H1 (cell line): ENCODE measurements at regions not wholly inside any gene's neighbourhood (a gene's known extent, or its start where the extent isn't known, plus 50 kb on each side); places are given as distances from the start of the nearest gene placed in this dataset.

Experiments
- CTCF ChIA-PET: fragments of 300-600 bp; sonication (Branson Sonifier 250); formaldehyde crosslinking; loops from one replicate; lab custom pipeline; 2021; ENCODE audit not compliant: partially characterized antibody; lab: Charles Lee
- POLR2A ChIA-PET: fragments of 300-600 bp; sonication (Branson Sonifier 250); formaldehyde crosslinking; loops from one replicate; lab custom pipeline; 2021; ENCODE audit warnings: inconsistent platforms; ENCODE audit not compliant: partially characterized antibody; lab: Charles Lee
- DNase-seq, 2 experiments: peaks; one replicate each; pipeline versions ENCODE4 v3.0.0 to v3.0.0-alpha.2; 2010 to 2022; ENCODE audit warnings: low spot score in 2 of 2, low read depth in 1 of 2, mixed read lengths in 1 of 2
- FAIRE-seq: peaks from 2 replicates; lab custom pipeline; 2011; peaks lifted over from hg19 to GRCh38; lab: Jason Lieb, UNC
- H2AFZ ChIP-seq: 2 replicates; pipeline ENCODE4 v1.8.1; 2012; ENCODE audit warnings: low read length, inconsistent platforms
- H2AK5ac ChIP-seq: 2 replicates; pipeline ENCODE4 v1.6.1; 2013; ENCODE audit warnings: low read depth, low read length
- H2BK120ac ChIP-seq: replicated peaks from 2 replicates; pipeline ENCODE3; 2013; ENCODE audit warnings: low read depth, low read length, inconsistent platforms
- H2BK12ac ChIP-seq: 2 replicates; pipeline ENCODE4 v1.6.1; 2013; ENCODE audit warnings: low read depth, low read length
- H2BK15ac ChIP-seq: 2 replicates; pipeline ENCODE4 v1.6.1; 2013; ENCODE audit warnings: low read length
- H2BK20ac ChIP-seq: 2 replicates; pipeline ENCODE4 v1.6.1; 2013; ENCODE audit warnings: low read length
- H2BK5ac ChIP-seq: 2 replicates; pipeline ENCODE4 v1.6.1; 2013; ENCODE audit warnings: low read depth, low read length
- H3K14ac ChIP-seq: 2 replicates; pipeline ENCODE4 v1.6.1; 2013; ENCODE audit warnings: inconsistent platforms; ENCODE audit not compliant: insufficient read length
- H3K18ac ChIP-seq: 2 replicates; pipeline ENCODE4 v1.6.1; 2013; ENCODE audit warnings: low read length; ENCODE audit errors: extremely low read depth
- H3K23ac ChIP-seq: 2 replicates; pipeline ENCODE4 v1.6.1; 2013; ENCODE audit warnings: inconsistent platforms; ENCODE audit not compliant: insufficient read length
- H3K23me2 ChIP-seq: 2 replicates; pipeline ENCODE4 v1.6.1; 2013; ENCODE audit warnings: low read depth, low read length
- H3K27ac ChIP-seq: 2 replicates; pipeline ENCODE4 v1.6.1; 2011; ENCODE audit warnings: low read depth, low read length, inconsistent platforms
- H3K27me3 ChIP-seq, 4 experiments: replicated peaks in 1 of 4; 1 replicate in 1 of 4; 2 replicates in 3 of 4; pipeline versions ENCODE4 v1.6.1 to v1.8.1; 2011 to 2013; ENCODE audit warnings: low read length in 3 of 4, mild to moderate bottlenecking in 3 of 4, inconsistent platforms in 2 of 4, mixed read lengths in 2 of 4, moderate library complexity in 1 of 4; ENCODE audit not compliant: control insufficient read depth in 3 of 4, insufficient read depth in 3 of 4; ENCODE audit errors: extremely low read depth in 1 of 4
- H3K36me3 ChIP-seq, 4 experiments: 2 replicates each; pipeline versions ENCODE4 v1.6.1 to v1.8.1; 2011 to 2013; ENCODE audit warnings: mild to moderate bottlenecking in 4 of 4, low read length in 3 of 4, moderate library complexity in 2 of 4, control low read depth in 1 of 4, inconsistent platforms in 1 of 4; ENCODE audit not compliant: insufficient read depth in 4 of 4, control insufficient read depth in 2 of 4
- H3K4ac ChIP-seq: replicated peaks from 2 replicates; pipeline ENCODE3; 2013; ENCODE audit warnings: low read length, low read depth, mixed read lengths, inconsistent platforms; ENCODE audit not compliant: insufficient read length
- H3K4me1 ChIP-seq, 4 experiments: replicated peaks in 1 of 4; 1 replicate in 1 of 4; 2 replicates in 3 of 4; pipeline versions ENCODE4 v1.6.1 to v1.8.1; 2011 to 2013; ENCODE audit warnings: low read length in 3 of 4, inconsistent platforms in 2 of 4, mixed read lengths in 1 of 4; ENCODE audit not compliant: insufficient read depth in 4 of 4, control insufficient read depth in 3 of 4
- H3K4me2 ChIP-seq, 2 experiments: 2 replicates each; pipeline versions ENCODE4 v1.6.1 to v1.8.1; 2011 to 2013; ENCODE audit warnings: low read depth in 2 of 2, low read length in 2 of 2, control low read depth in 1 of 2, inconsistent platforms in 1 of 2, mild to moderate bottlenecking in 1 of 2; ENCODE audit not compliant: insufficient read depth in 1 of 2
- H3K4me3 ChIP-seq, 4 experiments: fragments of 200-600, 300-600 bp in 1 of 4; sonication (generic), shearing (Covaris generic), sonication (Bioruptor Twin) in 1 of 4; 2 replicates each; pipeline versions ENCODE4 v1.5.1 to v1.8.1; 2011 to 2016; ENCODE audit warnings: low read length in 4 of 4, low read depth in 3 of 4, control low read depth in 2 of 4, inconsistent platforms in 2 of 4, mild to moderate bottlenecking in 2 of 4, mixed read lengths in 1 of 4, moderate library complexity in 1 of 4; ENCODE audit not compliant: insufficient read depth in 2 of 4; ENCODE audit errors: extremely low read depth in 1 of 4
- H3K56ac ChIP-seq: replicated peaks from 2 replicates; pipeline ENCODE3; 2013; ENCODE audit warnings: low read depth, mild to moderate bottlenecking, mixed read lengths, low read length, inconsistent platforms; ENCODE audit not compliant: insufficient read length
- H3K79me1 ChIP-seq: 2 replicates; pipeline ENCODE4 v1.6.1; 2013; ENCODE audit warnings: low read depth, low read length, control low read depth
- H3K79me2 ChIP-seq, 2 experiments: 2 replicates each; pipeline versions ENCODE4 v1.6.1 to v1.8.1; 2012 to 2013; ENCODE audit warnings: low read length in 2 of 2, mild to moderate bottlenecking in 2 of 2, inconsistent platforms in 1 of 2; ENCODE audit not compliant: insufficient read depth in 2 of 2, control insufficient read depth in 1 of 2
- H3K9ac ChIP-seq, 4 experiments: replicated peaks in 1 of 4; 1 replicate in 1 of 4; 2 replicates in 3 of 4; pipeline versions ENCODE4 v1.6.1 to v1.8.1; 2011 to 2013; ENCODE audit warnings: low read depth in 3 of 4, low read length in 3 of 4, control low read depth in 2 of 4, mild to moderate bottlenecking in 2 of 4, moderate library complexity in 2 of 4, inconsistent platforms in 1 of 4; ENCODE audit errors: extremely low read depth in 1 of 4
- H3K9me3 ChIP-seq, 2 experiments: 2 replicates each; pipeline versions ENCODE4 v1.6.1 to v1.8.1; 2012 to 2013; ENCODE audit warnings: mild to moderate bottlenecking in 2 of 2, moderate library complexity in 2 of 2, control low read depth in 1 of 2, inconsistent platforms in 1 of 2, low read depth in 1 of 2, low read length in 1 of 2, mixed read lengths in 1 of 2; ENCODE audit not compliant: insufficient read depth in 2 of 2
- H4K20me1 ChIP-seq, 2 experiments: replicated peaks in 1 of 2; 2 replicates each; pipeline versions ENCODE3 to v1.8.1; 2011 to 2013; ENCODE audit warnings: inconsistent platforms in 2 of 2, low read length in 2 of 2, mild to moderate bottlenecking in 1 of 2; ENCODE audit not compliant: insufficient read depth in 2 of 2, control insufficient read depth in 1 of 2
- H4K5ac ChIP-seq: 2 replicates; pipeline ENCODE4 v1.6.1; 2013; ENCODE audit warnings: low read length, low read depth, mixed read lengths, inconsistent platforms; ENCODE audit not compliant: insufficient read length
- H4K8ac ChIP-seq: 2 replicates; pipeline ENCODE4 v1.8.0; 2013; ENCODE audit warnings: mild to moderate bottlenecking, moderate library complexity, low read length, inconsistent platforms; ENCODE audit not compliant: insufficient read depth; ENCODE audit errors: extremely low read depth
- H4K91ac ChIP-seq: replicated peaks from 2 replicates; pipeline ENCODE3; 2013; ENCODE audit warnings: low read length, mixed read lengths, inconsistent platforms; ENCODE audit not compliant: insufficient read length
- ASH2L ChIP-seq: fragments of 200-600, 300-600 bp; sonication (generic); IDR thresholded peaks from one replicate; pipeline ENCODE4 v1.7.1; 2017; ENCODE audit warnings: low read length
- CHD2 ChIP-seq: IDR thresholded peaks from 2 replicates; pipeline ENCODE4 v1.6.1; 2012; ENCODE audit warnings: low read length, improper control_type of control experiment
- CREB1 ChIP-seq: IDR thresholded peaks from 2 replicates; pipeline ENCODE4 v1.6.1; 2012; ENCODE audit warnings: inconsistent platforms
- CTBP2 ChIP-seq: IDR thresholded peaks from 2 replicates; pipeline ENCODE4 v1.7.0; 2011; ENCODE audit warnings: borderline replicate concordance, mild to moderate bottlenecking, moderate library complexity, mixed read lengths, low read length; ENCODE audit not compliant: insufficient read depth, insufficient read length
- CTCF ChIP-seq, 3 experiments: IDR thresholded peaks; 1 replicate in 2 of 3; 2 replicates in 1 of 3; pipeline versions ENCODE4 v1.5.1 to v1.6.1; 2011; ENCODE audit warnings: low read length in 3 of 3, mild to moderate bottlenecking in 3 of 3, inconsistent platforms in 2 of 3, low read depth in 1 of 3, moderate library complexity in 1 of 3; ENCODE audit not compliant: insufficient read depth in 1 of 3; ENCODE audit errors: control extremely low read depth in 1 of 3
- FOSL1 ChIP-seq: IDR thresholded peaks from 2 replicates; pipeline ENCODE4 v1.6.1; 2011; ENCODE audit warnings: mild to moderate bottlenecking, low read depth, low read length, moderate library complexity; ENCODE audit not compliant: insufficient read depth
- JUND ChIP-seq: IDR thresholded peaks from 2 replicates; pipeline ENCODE4 v1.6.1; 2011; ENCODE audit warnings: mild to moderate bottlenecking, improper control_type of control experiment, low read length
- KDM4A ChIP-seq: IDR thresholded peaks from one replicate; pipeline ENCODE4 v1.7.1; 2012; ENCODE audit warnings: low read depth, mild to moderate bottlenecking, moderate library complexity, low read length, inconsistent platforms; ENCODE audit not compliant: severe bottlenecking
- MAFK ChIP-seq: IDR thresholded peaks from 2 replicates; pipeline ENCODE4 v1.6.1; 2012; ENCODE audit warnings: low read depth, mild to moderate bottlenecking, improper control_type of control experiment, low read length
- POLR2A ChIP-seq, 2 experiments: IDR thresholded peaks; 1 replicate in 1 of 2; 2 replicates in 1 of 2; pipeline ENCODE4 v1.6.1; 2011; ENCODE audit warnings: low read depth in 2 of 2, low read length in 2 of 2, mild to moderate bottlenecking in 2 of 2; ENCODE audit errors: control extremely low read depth in 1 of 2
- RNF2 ChIP-seq: fragments of 200-900, 300-1000 bp; sonication (generic); IDR thresholded peaks from 2 replicates; pipeline ENCODE4 v1.7.1; 2016; ENCODE audit warnings: borderline replicate concordance, low read depth, mild to moderate bottlenecking, antibody characterized with exemption, low read length; ENCODE audit not compliant: poor library complexity, severe bottlenecking; ENCODE audit errors: missing control alignments
- WGBS, 2 experiments: shearing (Covaris generic) in 1 of 2; methylation state at CpG; one replicate each; pipeline versions ENCODE4 v1.1.6 to v1.1.7; 2013 to 2015; ENCODE audit warnings: low lambda C conversion rate in 2 of 2, mixed read lengths in 2 of 2, inconsistent platforms in 1 of 2, low coverage in 1 of 2, missing lambda C conversion rate in 1 of 2; ENCODE audit not compliant: insufficient replicate concordance in 2 of 2, insufficient coverage in 1 of 2, insufficient read length in 1 of 2; ENCODE audit errors: extremely low coverage in 1 of 2, missing lambda C conversion rate in 1 of 2; 5-methylcytosine and 5-hydroxymethylcytosine counted together

GRCh38 chr2:126253669-126254068 lies 402.3 kb upstream of the GYPC start:
- POLR2A ChIA-PET, result no interaction called here
- TF ChIP-seq MAFK, result no peak
- TF ChIP-seq FOSL1, result no peak
- TF ChIP-seq CREB1, result no peak
- no peak for TF ChIP-seq RNF2
- no peak for TF ChIP-seq CHD2
- no peak for TF ChIP-seq POLR2A (IDR thresholded peaks at IDR 0.05; ENCODE audit: control extremely low read depth in 1 of 2, low read depth in 2 of 2, low read length in 2 of 2)
- no peak for TF ChIP-seq ASH2L
- no peak for TF ChIP-seq JUND
- no peak for TF ChIP-seq CTCF (IDR thresholded peaks at IDR 0.05; ENCODE audit: control extremely low read depth in 1 of 3, insufficient read depth in 1 of 3, low read depth in 1 of 3, low read length in 3 of 3)
- TF ChIP-seq CTBP2, result no peak
- no peak for TF ChIP-seq KDM4A

More at GRCh38 chr2:126253669-126254068, 402.3 kb upstream of the GYPC start:
- Histone ChIP-seq H2BK120ac (no peak overlapping the region), H3K14ac (no peak overlapping the region), H3K4me2 (no peak overlapping the region), H3K36me3 (no peaks in the 10 kb centered on the region), H3K4me1 (no peaks in the 10 kb centered on the region), H2AFZ (no peak overlapping the region), H2BK5ac (no peak overlapping the region), H3K9me3 (no peaks in the 10 kb centered on the region), H4K8ac (no peak overlapping the region), H3K18ac (no peak overlapping the region), H4K5ac (no peak overlapping the region), H2BK15ac (no peak overlapping the region), H2AK5ac (no peak overlapping the region), H3K79me2 (no peaks in the 10 kb centered on the region), H4K20me1 (no peaks in the 10 kb centered on the region), H3K4ac (no peak overlapping the region), H3K27me3 (no peaks in the 10 kb centered on the region), H3K4me3 (no peak overlapping the region), H3K79me1 (no peaks in the 10 kb centered on the region), H2BK20ac (no peak overlapping the region), H3K56ac (no peak overlapping the region), H3K9ac (no peak overlapping the region), H4K91ac (no peak overlapping the region), H2BK12ac (no peak overlapping the region), H3K23me2 (no peaks in the 10 kb centered on the region), H3K27ac (no peak overlapping the region), H3K23ac (no peak overlapping the region)
- CTCF ChIA-PET, result interaction anchor here (1.1 to 2.8 kb wide), 2 partner anchors 10 to 274 kb away, joined by 3 to 11 read pairs; no protein-coding TSS in a partner anchor
- 93% methylated on average over 2 of the region's 2 CpGs; no CpG with 5 or more reads in 1 of the 2 experiments for WGBS, 2 experiments
- DNase-seq (no peak), FAIRE-seq (no peak)
